ENCODE measurements at regions not wholly inside any gene's neighbourhood (a gene's known extent, or its start where the extent isn't known, plus 50 kb on each side); places are given as distances from the start of the nearest gene placed in this dataset.

DNA sequence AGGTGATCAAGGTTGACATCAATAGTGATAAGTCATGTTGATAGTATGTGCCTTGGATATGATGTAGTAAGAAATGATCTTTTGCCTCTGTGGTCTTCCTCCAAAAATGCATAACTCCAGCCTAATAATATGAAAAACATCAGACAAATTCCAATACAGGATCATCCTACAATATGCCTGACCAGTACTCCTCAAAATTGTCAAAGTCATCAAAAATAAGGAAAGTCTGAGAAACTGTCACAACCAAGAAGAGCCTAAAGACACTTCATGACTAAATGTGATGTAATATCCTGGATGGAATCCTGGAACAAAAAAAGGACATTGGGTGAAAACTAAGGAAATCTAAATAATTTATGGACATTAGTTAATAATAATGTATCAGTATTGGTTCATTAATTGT lies 50.3 kb upstream of the LCORL start:
- no peak overlapping the region for H3K4me3 ChIP-seq (replicated peaks; ENCODE audit: low read depth, low read length)
- H3K36me3 ChIP-seq (ENCODE audit: control insufficient read depth, insufficient read depth, low read length): no peaks in the 10 kb centered on the region
- TF ChIP-seq, protein P1, sequence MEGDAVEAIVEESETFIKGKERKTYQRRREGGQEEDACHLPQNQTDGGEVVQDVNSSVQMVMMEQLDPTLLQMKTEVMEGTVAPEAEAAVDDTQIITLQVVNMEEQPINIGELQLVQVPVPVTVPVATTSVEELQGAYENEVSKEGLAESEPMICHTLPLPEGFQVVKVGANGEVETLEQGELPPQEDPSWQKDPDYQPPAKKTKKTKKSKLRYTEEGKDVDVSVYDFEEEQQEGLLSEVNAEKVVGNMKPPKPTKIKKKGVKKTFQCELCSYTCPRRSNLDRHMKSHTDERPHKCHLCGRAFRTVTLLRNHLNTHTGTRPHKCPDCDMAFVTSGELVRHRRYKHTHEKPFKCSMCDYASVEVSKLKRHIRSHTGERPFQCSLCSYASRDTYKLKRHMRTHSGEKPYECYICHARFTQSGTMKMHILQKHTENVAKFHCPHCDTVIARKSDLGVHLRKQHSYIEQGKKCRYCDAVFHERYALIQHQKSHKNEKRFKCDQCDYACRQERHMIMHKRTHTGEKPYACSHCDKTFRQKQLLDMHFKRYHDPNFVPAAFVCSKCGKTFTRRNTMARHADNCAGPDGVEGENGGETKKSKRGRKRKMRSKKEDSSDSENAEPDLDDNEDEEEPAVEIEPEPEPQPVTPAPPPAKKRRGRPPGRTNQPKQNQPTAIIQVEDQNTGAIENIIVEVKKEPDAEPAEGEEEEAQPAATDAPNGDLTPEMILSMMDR (IDR thresholded peaks at IDR 0.05; ENCODE audit: insufficient read depth, low read length, poor library complexity, severe bottlenecking): no peak
- no peak for DNase-seq (ENCODE audit: extremely low read depth, insufficient read length)
- no peaks in the 10 kb centered on the region for H3K27me3 ChIP-seq (replicated peaks; ENCODE audit: control insufficient read depth, insufficient read depth, low read length)

Measured in GM06990 (cell line).